ENCODE measurements at regions not wholly inside any gene's neighbourhood (a gene's known extent, or its start where the extent isn't known, plus 50 kb on each side); places are given as distances from the start of the nearest gene placed in this dataset.

DNA sequence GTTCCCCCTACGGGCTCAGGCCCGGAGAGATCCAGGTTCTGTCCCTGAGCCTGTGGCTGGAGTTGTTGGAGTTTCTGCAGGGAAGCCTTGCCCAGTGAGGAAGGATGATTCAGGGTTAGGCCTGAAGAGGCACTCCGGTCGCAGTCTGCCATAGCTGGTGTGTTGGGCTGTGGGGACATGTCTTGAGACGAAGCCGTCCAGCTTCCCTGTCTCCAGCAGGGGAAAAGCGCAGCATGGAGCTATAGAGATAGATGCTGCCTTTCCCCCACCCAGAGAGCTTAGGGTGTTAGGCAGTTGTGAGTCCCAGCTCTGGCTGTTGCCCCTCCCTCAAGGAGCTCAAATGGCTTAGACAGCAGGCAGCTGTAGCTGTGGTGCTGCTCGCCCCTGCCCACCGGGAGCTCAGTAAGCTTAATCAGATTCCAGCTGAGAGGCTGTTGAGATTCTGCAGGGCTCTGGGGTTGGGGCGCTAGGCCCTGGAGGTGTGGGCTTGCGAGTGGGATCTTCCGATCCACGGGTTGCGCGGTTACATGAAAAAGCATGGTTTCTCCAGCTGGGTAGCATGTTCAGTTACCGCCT is 103.9 kb downstream of the PMAIP1 start:
- H3K27ac ChIP-seq = no peak overlapping the region
- H3K36me3 ChIP-seq = no peaks in the 10 kb centered on the region
- no peaks in the 10 kb centered on the region for H3K4me1 ChIP-seq (ENCODE audit: control insufficient read depth in 1 of 2, low read depth in 2 of 2)
- no peak overlapping the region for H3K4me3 ChIP-seq
- TF ChIP-seq CTCF (IDR thresholded peaks at IDR 0.05) = no peak
- no peaks in the 10 kb centered on the region for H3K27me3 ChIP-seq (replicated peaks; ENCODE audit: insufficient read depth)
- no peaks in the 10 kb centered on the region for H3K9me3 ChIP-seq
- DNase-seq (ENCODE audit: low spot score) = no peak
- ATAC-seq (ENCODE audit: insufficient number of reproducible peaks, low FRiP score, low read depth) = no peak

DNA sequence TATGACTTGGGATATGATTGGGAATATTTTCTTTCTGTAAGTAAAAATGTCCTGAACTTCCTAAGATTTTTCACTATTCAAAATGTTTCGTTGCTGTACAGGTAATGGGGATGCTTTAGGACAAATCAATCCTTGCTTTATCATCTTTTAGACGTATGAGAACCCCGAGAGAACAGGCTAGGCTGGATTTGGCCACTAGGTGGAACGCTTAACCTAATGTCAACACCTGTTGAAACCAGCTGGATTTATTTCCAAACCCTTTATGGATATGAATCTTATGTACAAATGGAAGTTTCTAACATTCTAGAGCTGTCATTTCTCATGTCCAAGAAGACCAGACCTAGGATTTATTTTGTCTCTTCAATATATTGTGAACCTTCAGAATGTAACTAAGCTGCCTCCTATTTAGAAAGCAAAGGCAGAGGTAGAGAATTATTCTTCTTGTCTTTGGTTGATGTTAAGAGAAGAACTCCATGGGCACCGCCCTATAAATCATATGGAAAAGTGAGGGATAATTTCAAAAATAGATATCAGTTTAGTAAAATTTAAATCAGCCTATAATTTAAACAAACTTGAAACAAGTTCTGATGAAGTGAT is 96.7 kb downstream of the PMAIP1 start:
- H3K4me1 ChIP-seq (ENCODE audit: control insufficient read depth in 1 of 2, low read depth in 2 of 2) = no peaks in the 10 kb centered on the region
- DNase-seq (ENCODE audit: low spot score) (no peak), ATAC-seq (ENCODE audit: insufficient number of reproducible peaks, low FRiP score, low read depth) (no peak)
- H3K4me3 ChIP-seq = no peak overlapping the region
- no peaks in the 10 kb centered on the region for H3K27me3 ChIP-seq (replicated peaks; ENCODE audit: insufficient read depth)
- no peak overlapping the region for H3K27ac ChIP-seq
- TF ChIP-seq CTCF (IDR thresholded peaks at IDR 0.05) = no peak
- no peaks in the 10 kb centered on the region for H3K9me3 ChIP-seq
- no peaks in the 10 kb centered on the region for H3K36me3 ChIP-seq

- no peak overlapping the region for H3K27ac ChIP-seq
- ATAC-seq (ENCODE audit: insufficient number of reproducible peaks, low FRiP score, low read depth) = no peak
- H3K9me3 ChIP-seq = no peaks in the 10 kb centered on the region
Observed at GRCh38 chr18:59994357-59994756, 94.6 kb downstream of the PMAIP1 start.

DNA sequence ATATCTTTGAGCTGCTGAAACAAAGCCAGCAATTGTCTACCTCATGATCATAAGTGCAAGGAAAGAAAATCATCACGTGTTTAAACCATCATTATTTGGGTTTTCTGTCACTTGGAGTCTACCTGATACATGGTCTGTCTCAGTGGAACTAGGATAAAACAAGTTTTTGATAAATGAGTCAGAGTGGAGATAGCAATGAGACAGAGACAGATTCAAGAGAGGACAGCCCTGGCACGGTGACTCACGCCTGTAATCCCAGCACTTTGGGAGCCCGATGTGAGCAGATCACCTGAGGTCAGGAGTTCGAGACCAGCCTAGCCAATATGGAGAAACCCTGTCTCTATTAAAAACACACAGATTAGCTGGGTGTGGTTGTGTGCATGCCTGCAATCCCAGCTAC is 93.8 kb downstream of the PMAIP1 start:
- TF ChIP-seq CTCF (IDR thresholded peaks at IDR 0.05) = no peak
- Histone ChIP-seq H3K4me1 (ENCODE audit: control insufficient read depth in 1 of 2, low read depth in 2 of 2) (no peaks in the 10 kb centered on the region), H3K9me3 (no peaks in the 10 kb centered on the region), H3K36me3 (no peaks in the 10 kb centered on the region), H3K27me3 (replicated peaks; ENCODE audit: insufficient read depth) (no peaks in the 10 kb centered on the region), H3K4me3 (no peak overlapping the region), H3K27ac (no peak overlapping the region)
- ATAC-seq (ENCODE audit: insufficient number of reproducible peaks, low FRiP score, low read depth) (no peak), DNase-seq (ENCODE audit: low spot score) (no peak)

More at GRCh38 chr18:59994357-59994756, 94.6 kb downstream of the PMAIP1 start:
- Histone ChIP-seq H3K36me3 (no peaks in the 10 kb centered on the region), H3K27me3 (replicated peaks; ENCODE audit: insufficient read depth) (no peaks in the 10 kb centered on the region), H3K4me3 (no peak overlapping the region), H3K4me1 (ENCODE audit: control insufficient read depth in 1 of 2, low read depth in 2 of 2) (no peaks in the 10 kb centered on the region)
- no peak for DNase-seq (ENCODE audit: low spot score)
- TF ChIP-seq CTCF (IDR thresholded peaks at IDR 0.05) = no peak

- ATAC-seq (ENCODE audit: insufficient number of reproducible peaks, low FRiP score, low read depth) = no peak
- H3K4me1 ChIP-seq (ENCODE audit: control insufficient read depth in 1 of 2, low read depth in 2 of 2) = no peaks in the 10 kb centered on the region
- no peaks in the 10 kb centered on the region for H3K9me3 ChIP-seq
- H3K4me3 ChIP-seq = no peak overlapping the region
- no peaks in the 10 kb centered on the region for H3K36me3 ChIP-seq
- no peak for TF ChIP-seq CTCF (IDR thresholded peaks at IDR 0.05)
- no peak overlapping the region for H3K27ac ChIP-seq
- DNase-seq (ENCODE audit: low spot score) = no peak
- no peaks in the 10 kb centered on the region for H3K27me3 ChIP-seq (replicated peaks; ENCODE audit: insufficient read depth)
Observed at GRCh38 chr18:59990121-59990823, 90.5 kb downstream of the PMAIP1 start.
